HG02840 (cell line): ENCODE measurements at regions not wholly inside any gene's neighbourhood (a gene's known extent, or its start where the extent isn't known, plus 50 kb on each side); places are given as distances from the start of the nearest gene placed in this dataset.

ENCODE experiments used
- ATAC-seq: cut with Tn5 transposase; IDR thresholded peaks from one replicate; pipeline ENCODE4 v1.9.1; 2021; ENCODE audit warnings: mild to moderate bottlenecking, moderate library complexity, moderate number of reproducible peaks; ENCODE audit not compliant: unreplicated experiment, low FRiP score

DNA sequence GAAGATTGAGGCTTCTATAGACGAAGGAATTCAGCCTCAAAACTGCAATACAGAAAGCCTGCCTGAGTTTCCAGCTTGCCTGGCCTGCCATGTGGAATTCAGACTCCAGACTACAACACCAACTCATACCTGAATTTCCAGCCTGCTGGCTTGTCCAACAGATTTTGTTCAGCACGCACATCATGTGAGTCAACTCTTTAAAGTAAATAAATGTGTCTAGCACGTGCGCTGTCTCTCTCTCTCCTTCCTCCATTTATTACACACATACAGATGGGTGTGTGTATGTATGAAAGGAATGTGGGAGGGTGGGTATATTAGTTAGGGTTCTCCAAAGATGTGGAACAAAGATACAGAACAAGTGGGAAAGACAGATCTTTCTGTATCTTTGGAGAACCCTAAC lies 82.4 kb upstream of the TAS2R1 start:
- no peak for ATAC-seq

DNA sequence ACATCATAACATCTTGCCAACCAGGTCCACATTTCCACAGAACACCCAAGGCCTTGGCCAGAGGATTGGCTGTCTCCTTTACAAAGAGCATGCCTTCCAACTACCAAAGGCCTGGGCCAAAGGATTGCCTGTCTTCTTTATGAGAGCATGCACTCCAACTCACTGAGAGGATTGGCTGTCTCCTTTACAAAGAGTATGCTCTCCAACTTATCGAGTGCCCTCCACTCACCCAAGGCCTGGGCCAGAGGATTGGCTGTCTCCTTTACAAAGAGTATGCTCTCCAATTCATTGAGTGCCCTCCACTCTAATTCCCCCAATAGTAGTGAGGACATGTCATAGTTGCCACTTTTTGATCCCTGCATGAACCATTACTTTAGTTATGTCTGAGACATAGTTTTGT lies 79.9 kb upstream of the TAS2R1 start:
- no peak for ATAC-seq

DNA sequence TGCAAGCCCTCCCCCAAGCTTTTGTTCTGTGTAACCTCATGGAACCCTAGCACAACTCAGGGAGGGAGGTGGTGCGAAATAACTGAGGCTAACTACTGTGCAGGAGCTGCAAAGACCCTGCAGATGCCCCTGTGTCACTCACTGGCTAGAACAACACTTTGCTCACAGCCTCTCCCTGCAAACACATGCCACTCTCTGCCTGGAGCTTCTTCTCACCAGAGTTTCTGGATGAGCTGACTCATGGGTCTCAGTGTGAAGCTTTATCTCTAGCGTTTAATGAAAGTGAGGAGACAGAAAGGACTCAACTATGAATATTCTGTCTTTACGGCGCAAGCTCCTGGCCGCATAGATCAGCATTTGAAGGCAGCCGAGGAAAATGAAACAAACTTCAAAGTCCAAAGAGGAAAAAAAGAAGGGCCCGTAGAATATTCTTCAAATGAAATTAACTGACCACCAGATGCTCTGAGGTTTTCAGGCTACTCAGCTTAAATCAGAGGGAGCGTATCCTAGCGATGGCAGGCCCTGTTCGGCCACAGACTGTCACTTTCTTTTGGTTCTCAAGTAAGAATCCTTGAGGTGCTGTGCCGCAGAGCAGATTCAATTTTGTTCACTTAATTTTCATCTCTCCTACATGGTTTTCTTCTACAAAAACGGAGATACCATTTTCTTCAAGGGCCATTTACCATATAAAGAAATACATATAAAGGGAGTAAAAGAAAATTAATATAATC lies 77.7 kb upstream of the TAS2R1 start:
- ATAC-seq, result no peak

DNA sequence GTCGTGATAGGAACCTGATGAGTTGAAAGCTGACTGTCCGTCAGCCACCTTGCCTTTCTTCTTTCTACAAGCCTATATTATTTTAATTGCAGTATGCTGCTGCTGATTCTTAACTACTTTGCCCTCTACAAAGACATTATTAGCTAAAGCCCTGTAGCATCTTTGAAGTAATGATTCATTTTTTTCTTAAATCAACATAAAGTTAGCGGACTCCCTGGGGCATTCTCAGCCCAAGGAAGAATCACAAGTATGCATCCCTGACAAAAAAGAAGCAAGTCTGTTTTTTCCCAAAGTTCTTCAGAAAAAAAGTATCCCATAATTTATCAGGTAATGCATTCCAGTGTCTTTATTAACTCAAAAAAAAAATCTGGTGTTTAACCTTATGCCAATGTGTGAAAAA lies 69.5 kb upstream of the TAS2R1 start:
- no peak for ATAC-seq

DNA sequence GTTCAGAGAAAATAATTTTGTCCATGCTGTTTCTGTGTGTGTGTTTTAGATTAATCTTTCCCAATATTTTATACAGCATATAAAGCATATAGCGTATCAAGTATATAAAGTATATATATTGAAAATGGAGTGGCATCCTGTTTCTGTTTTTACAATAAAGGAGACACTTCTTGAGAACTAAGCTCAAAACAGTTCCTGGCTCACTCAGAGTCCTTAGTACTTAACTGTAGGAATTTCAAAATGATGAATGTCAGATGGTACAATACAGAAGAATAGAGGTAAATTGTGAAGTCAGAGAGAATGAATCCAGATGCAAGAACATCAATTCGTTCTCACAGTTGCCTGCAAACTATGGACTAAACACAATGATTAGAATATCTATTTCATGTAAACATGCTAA lies 68.7 kb upstream of the TAS2R1 start:
- no peak for ATAC-seq

DNA sequence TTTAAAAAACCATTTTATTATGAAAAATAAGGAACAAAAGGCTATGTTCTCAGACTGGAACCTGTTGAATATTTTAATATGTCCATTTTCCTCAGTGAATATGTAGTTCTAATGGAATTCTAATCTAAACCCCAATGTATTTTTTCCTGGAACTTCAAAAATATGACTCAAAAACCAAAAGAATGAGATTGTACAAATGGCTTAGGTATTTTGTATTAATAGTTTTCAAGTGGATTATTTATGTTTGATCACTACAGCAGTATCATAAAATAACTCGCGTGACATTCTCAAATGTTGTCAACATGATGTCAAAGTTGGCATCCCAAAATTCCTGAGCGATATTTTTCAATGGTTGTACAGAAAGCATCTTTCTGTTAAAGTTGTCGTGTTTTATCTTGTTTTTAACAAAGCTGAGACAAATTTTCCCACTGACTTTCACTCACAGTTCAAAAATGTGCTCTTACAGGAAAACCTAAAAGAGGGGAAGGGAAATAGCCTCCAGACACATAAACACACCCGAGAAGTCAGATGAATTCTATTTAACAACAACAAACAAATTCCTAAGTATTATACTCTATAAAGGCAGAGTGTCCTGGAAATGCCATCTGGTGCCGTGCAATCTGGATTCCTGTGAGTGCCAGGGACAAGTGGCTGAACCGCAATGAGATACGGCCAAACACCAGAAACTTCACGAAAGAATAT lies 68.1 kb upstream of the TAS2R1 start:
- no peak for ATAC-seq

DNA sequence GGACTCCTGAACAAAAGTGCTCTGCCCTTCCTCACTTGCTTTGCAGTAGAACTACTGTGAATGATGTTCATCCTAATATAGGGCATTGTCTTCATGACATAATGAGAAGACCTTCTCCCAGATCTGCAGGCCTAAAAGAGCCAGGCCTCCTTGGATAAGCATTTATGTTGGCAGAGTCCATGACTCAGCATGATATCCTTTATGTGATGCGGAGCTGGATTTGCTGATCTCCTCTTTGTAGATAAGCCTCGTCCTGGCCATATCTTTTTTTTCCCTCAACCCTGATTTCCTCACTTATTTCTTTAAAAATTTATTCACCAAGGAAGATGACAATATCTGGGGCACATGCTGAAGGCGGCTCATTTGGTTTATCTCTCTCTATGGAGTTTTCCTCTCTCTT lies 62.4 kb upstream of the TAS2R1 start:
- ATAC-seq, result no peak

DNA sequence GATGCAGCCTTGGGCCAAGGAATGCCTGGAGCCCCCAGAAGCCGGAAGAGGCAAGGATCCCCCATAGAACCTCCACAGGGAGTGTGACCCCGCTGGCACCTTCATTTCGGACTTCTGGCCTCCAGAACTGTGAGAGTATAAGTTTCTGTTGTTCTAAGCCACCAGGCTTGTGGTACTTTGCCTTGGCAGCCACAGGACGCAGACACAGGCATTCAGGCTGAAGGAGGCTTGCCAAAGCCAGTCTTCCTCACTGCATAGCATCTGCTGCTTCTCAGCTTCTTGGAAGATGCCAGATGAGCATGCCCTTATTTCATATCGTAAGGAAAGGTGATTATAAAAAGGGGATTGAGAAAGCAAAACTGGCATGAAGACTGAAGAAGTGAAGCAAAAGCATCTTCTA lies 61.1 kb upstream of the TAS2R1 start:
- ATAC-seq, result no peak

DNA sequence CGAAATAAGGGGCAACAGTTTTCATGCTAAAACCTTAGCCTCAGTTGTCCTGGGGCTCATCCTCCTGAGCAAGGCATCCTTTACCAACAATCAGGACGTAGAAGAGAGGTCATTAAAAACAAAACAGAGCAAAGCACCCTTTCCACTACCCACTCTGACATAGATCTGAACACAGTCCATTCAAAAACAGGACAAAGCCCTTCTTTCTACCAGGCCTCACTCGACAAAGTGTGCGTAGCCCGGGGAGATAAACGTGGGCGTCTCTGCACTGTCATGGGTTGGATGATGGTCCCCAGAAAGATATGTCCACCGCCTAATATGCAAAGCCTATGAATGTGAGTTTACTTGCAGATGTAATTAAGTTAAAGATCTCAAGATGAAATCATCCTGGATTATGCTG lies 60.6 kb upstream of the TAS2R1 start:
- no peak for ATAC-seq

DNA sequence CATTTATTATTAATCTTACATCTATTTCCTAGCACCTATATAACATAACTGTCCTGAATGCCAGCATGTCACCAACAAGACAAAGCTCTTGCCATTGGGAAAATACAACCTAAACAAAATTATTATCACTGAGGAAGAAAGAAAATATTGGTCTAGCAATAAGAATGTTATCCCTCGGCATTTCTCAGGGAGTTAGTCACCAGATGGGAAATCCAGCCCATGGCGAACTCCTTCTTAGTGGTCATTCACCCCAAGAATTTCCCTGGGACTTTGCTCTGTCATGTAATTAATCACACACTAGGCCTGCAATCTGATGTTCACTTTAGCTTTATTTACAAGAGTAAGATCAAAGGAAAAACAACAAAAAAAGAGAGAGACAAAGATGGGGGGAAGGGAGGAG lies 56.1 kb upstream of the TAS2R1 start:
- ATAC-seq, result no peak

DNA sequence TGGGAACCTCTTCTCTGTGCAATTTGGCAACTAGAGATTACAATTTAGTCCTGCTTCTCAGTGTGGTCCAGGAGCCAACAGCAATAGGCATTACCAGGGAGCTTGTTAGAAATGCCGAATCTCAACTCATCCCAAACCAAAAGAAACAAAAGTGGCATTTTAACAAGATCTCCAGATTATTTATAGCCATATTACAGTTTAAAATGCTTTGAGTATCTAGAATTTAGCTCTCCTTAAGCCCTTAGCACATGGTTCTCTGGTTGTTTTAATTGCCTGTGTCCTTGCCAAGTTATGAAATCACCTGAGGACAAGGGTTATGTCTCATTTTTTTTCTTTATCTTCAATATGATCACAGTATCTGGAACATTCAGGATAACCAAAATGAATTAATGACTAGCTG lies 51.6 kb upstream of the TAS2R1 start:
- ATAC-seq, result no peak
